ENCODE measurements at regions not wholly inside any gene's neighbourhood (a gene's known extent, or its start where the extent isn't known, plus 50 kb on each side); places are given as distances from the start of the nearest gene placed in this dataset.

DNA sequence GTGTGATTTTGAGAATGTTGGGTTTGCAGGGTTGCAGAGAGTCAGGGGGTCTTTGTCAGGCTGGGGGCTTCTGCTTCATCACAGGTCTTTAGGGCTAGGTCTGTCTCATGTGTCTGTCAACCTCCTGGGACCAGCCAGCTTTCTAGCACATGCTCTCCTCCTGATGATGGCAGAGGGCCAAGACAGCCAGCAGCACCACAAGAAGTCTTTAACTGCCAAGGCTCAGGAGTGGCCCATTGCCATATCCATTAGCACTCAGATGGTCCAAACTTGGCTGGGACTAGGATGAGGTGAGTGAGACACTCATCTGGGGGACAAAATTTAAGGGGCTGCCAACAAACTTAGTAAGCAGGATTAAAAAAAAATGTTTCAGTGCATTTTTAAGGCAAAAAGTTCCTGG lies 384.2 kb upstream of the CDH10 start (continued):
- TF ChIP-seq, protein P1, sequence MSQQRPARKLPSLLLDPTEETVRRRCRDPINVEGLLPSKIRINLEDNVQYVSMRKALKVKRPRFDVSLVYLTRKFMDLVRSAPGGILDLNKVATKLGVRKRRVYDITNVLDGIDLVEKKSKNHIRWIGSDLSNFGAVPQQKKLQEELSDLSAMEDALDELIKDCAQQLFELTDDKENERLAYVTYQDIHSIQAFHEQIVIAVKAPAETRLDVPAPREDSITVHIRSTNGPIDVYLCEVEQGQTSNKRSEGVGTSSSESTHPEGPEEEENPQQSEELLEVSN (IDR thresholded peaks at IDR 0.05), result no peak
- no peak for TF ChIP-seq ATF2 (IDR thresholded peaks at IDR 0.05; ENCODE audit: low read length)
- no peak for TF ChIP-seq YY1 (IDR thresholded peaks at IDR 0.05; ENCODE audit: low read depth, low read length)
- TF ChIP-seq SIRT6 (IDR thresholded peaks at IDR 0.05; ENCODE audit: low read length), result no peak
- TF ChIP-seq SP1 (IDR thresholded peaks at IDR 0.05; ENCODE audit: low read depth, low read length), result no peak
- no peak for TF ChIP-seq SP2 (IDR thresholded peaks at IDR 0.05; ENCODE audit: low read length)
- no peak for TF ChIP-seq ASH2L (IDR thresholded peaks at IDR 0.05; ENCODE audit: low read length)

Data from H1 (cell line).